ENCODE measurements at regions not wholly inside any gene's neighbourhood (a gene's known extent, or its start where the extent isn't known, plus 50 kb on each side); places are given as distances from the start of the nearest gene placed in this dataset.

- DNase-seq, result no peak
Measured at GRCh38 chr11:88448131-88448670, 110.7 kb upstream of the CTSC start.

DNA sequence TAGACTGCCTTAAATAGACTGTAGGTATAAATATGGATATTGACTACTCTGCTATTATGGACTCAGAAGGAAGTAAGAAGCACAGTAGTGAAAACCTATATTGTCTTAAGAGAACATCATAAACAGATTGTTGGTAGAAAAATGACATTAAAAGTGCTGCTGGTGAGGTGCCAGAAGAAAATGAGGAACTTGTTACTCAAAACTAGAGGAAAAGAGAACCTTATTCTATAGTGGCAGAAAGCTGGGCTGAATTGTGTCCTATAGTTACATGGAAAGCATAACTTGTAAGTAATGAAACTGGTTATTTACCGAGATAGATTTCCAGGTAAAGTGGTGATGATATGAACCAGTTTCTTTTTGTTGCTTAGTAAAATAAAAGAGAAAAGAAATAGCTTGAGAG, 109.7 kb upstream of the CTSC start:
- no peak for DNase-seq

- DNase-seq, result no peak
Measured at GRCh38 chr11:88439356-88439755, 101.8 kb upstream of the CTSC start.

DNA sequence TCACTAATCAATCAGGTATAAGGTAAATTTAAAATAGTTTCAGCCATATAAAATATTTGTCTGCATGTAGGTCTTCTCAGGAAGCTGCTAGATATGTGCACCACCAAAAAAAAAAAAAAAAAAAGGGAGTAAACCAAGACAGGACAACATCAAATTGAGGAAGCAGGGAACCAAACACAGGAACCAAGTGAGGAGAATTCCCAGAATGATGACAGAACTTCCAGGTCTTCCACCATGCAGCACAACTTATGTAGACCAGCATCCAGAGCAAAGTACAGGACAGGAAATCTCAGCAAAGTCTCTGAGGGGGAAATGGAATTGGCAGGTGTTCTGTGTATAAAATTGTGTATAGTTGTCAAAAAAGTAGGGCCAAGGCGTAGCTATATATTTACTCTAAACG, 101.2 kb upstream of the CTSC start:
- no peak for DNase-seq

GRCh38 chr11:88435415-88435814, 97.9 kb upstream of the CTSC start:
- DNase-seq, result no peak

DNA sequence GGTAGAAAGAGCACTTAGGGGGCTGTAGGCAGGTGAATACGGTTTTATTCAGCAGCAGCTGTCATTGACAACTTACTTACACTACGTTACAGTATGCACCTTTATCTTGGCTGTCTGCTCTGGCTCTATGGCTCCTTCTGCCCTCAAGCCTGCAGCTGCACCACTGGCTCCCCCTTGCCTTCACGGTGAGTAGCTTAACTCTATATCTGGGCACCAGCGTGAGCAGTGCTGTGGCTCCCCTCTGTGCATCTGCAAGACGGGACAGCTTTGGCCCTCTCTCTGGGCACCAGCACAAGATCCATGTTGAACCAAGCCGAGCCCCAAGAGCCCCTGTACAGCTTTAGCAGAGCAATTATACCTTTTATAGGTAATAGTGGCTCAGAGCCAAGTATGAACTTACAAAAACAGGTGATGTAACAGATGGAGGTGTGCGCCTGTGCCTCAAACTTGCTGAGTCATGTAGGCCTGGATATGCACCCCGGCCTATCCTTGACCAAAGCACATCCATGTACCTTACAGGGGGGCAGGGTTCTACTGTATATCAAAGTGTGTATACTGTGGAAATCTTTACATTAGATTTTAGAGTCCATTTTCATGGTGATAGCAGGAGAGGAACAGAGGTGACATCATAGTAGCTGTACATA, 96.9 kb upstream of the CTSC start:
- no peak for DNase-seq

GRCh38 chr11:88433536-88434230, 96.1 kb upstream of the CTSC start:
- no peak for DNase-seq

DNA sequence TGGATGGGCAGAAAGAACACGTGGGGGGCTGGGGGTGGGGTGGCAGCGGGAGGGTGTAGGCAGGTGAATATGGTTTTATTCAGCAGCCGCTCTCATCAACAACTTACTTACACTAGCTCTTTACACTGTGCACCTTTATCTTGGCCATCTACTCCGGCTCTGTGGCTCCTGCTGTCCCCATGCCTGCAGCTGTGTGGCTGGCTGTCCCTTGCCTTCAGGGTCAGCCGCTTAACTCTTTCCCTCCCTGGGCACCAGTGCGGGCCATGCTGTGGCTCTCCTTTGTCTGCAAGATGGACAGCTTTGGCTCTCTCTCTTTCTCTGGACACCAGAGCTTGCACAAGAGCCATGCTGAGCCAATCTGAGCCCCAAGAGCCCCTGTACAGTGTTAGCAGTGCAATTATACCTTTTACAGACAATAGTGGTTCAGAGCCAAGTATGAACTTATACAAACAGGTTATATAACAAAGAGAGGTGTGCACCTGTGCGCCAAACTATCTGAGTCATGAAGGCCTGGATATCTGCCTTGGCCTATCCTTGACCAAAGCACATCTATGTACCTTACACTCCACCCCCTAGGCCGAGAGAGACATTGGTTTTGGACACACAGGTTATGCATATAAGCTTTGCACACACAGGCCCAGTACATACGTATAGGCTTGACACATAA, 94.3 kb upstream of the CTSC start:
- DNase-seq, result no peak

- no peak for DNase-seq
Measured at GRCh38 chr11:88428959-88429358, 91.4 kb upstream of the CTSC start.

GRCh38 chr11:88427719-88428118, 90.2 kb upstream of the CTSC start:
- DNase-seq, result no peak

- DNase-seq, result no peak
Measured at GRCh38 chr11:88424881-88425280, 87.3 kb upstream of the CTSC start.

DNA sequence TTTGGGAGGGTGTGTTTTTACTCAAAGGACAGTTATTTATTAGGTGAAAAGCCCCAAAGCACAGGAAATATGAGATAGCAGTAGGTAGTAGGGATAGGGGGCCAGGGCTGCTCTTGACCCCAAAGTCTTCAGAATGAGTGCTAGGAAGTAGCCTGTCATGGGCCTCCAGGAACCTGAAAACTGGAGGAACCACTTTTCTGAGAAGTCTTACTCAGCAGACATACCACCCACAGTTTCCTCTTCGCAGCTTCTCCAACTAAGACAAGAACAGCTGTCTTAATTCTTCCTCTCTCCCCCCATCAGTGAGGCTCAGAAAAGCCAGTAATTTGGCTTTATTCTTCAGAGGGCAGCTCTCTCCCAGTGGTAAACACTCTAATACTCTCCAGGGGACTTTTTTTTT, 84.0 kb upstream of the CTSC start:
- peak; percentile 61 for DNase-seq

DNA sequence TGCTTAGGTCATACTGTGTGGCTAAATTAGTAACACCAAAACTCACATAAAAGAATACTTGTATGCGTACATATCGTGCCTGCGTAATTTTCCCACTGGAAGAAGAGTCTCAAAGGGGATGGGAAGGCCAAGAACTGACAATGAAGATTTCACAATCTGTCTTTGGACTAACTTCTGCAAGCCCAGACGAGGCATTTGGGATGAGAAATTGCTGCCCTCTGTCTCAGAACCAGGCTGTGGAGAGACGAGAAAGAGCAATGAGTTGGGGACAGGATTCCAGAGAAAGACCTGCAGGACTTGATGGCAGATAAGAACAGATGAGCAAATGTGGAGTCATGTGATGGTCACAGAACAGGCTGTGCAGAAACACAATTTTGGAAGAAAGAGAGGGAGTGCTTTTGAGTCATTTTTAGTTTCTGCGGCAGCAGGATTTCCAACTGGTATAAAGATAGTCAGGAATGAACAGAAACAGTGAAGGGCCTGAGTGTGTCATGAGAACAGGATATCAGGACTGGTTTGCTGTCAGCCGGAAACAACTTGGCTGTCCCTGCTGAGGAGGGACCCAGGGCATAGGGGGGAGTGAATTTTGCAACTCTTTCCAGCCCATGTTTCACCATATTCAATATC, 82.7 kb upstream of the CTSC start:
- no peak for DNase-seq

GRCh38 chr11:88418508-88418907, 81.0 kb upstream of the CTSC start:
- no peak for DNase-seq

GRCh38 chr11:88415495-88415894, 78.0 kb upstream of the CTSC start:
- DNase-seq, result no peak

GRCh38 chr11:88414981-88415413, 77.5 kb upstream of the CTSC start:
- DNase-seq, result no peak

- no peak for DNase-seq
Measured at GRCh38 chr11:88414385-88414861, 76.9 kb upstream of the CTSC start.

DNA sequence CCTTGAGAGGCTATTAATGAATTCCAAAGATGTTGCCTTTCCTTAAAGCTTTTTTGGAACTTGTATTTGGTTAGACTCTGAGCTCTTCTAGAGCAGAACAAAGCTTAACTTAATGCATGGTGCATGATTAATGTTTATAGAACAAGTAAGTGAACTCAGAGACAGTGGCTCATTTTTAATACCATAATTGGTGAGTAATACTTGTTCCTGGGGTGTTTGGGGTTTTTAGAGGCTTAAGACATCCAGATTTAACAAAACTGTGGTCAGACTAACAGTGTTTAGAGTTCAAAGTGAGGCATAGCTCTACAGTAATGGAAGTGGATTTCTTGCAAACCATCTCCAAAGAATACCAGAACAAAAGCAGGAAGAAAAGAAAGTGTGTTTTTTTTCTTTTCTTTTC, 73.7 kb upstream of the CTSC start:
- DNase-seq, result no peak

DNA sequence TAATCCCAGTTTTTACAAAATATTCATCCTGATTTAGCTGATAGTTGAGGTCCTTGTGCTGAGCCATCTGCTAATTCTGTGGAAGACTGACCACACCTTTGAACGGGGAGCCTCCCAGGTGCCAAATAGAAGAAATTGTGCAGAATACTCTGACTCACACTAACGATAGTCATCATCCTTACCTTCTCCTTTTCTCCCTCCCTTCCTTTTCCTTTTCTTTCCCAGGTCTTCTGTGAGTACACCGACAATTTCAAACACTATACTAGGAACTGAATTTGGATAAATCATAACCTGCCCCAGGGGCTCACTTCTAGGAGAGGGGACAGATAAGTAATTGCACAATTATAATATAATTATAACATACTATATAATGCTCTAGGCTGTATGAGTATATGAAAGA, 73.1 kb upstream of the CTSC start:
- no peak for DNase-seq

GRCh38 chr11:88410056-88410455, 72.5 kb upstream of the CTSC start:
- no peak for DNase-seq

- DNase-seq, result no peak
Measured at GRCh38 chr11:88406876-88407275, 69.3 kb upstream of the CTSC start.

DNA sequence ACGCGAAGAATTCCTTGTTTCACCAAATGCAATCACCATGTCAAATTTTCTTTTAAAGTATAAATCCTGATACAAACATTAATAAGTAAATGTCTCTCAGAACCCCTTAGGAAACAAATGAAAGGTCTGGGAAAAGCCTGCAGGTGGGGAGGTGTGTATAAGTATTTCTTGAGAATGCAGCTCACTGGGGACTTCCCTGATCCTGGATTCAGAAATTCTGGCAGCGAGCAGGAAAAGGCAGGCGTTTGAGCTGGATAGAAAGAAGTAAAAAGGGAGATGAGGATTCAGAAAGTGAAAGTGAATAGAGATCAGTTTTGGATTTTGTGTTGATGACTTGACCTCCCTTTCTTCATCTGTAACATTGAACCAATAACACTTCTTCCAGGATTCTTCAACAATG, 68.3 kb upstream of the CTSC start:
- no peak for DNase-seq

DNA sequence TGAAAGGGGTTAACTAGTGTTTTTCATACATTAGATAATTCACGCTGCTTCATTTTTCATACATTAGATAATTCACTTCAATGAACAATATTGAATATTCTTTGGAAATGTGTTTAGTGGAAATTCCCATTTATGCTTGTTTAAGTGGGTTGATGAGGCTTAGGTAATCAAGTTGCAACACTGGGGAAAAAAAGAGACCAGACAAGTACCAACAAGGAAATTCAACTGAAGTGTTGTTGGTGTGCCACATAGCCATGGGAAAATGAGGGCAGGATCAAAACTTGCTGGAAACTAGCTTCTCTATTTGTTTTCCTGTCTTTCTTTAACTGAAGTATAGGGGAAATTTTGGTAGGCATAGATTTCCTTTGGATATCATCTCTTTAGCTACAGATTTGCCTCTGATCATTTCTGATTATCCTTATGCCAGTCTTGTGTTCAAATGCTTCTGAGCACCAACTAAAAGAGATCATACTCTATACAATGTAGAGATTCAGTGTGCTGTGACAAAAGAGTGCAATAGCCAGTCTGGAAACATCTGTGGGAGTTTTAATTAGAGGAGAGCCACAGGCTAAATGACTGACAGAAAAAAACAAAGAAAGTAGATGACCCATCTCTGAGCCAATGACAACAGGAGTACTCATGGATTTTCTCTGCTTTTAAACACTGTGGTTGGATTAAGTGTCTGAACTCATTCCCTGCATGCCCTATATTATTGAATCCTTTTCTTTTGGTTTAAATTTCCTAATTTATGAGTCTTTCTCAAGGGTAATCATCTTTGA, 67.6 kb upstream of the CTSC start:
- no peak for DNase-seq

All from stimulated activated CD4-positive, alpha-beta T cell treated with anti-CD3 and anti-CD28 coated beads, Interleukin-4, amount 100 ng/mL, for 24 hours (primary cell).